G401 (cell line): ENCODE measurements at regions not wholly inside any gene's neighbourhood (a gene's known extent, or its start where the extent isn't known, plus 50 kb on each side); places are given as distances from the start of the nearest gene placed in this dataset.
"Not testable (repeated sequence)": the region's sequence is repeated elsewhere in the genome, so short reads cannot be mapped to it uniquely, and the experiment has no call there.

ENCODE experiments used
- DNase-seq: peaks from one replicate; pipeline ENCODE4 v3.0.0-alpha.2; 2015; ENCODE audit warnings: low spot score
- in situ Hi-C: cut with HindIII; loops from 2 replicates; pipeline ENCODE4 v1.10.0; 2016; ENCODE audit warnings: low sequenced_read_pairs, mixed read lengths

GRCh38 chr11:81959341-81959740 is 774.3 kb downstream of the FAM181B start:
- in situ Hi-C loops, result no loop called here
- no peak for DNase-seq

DNA sequence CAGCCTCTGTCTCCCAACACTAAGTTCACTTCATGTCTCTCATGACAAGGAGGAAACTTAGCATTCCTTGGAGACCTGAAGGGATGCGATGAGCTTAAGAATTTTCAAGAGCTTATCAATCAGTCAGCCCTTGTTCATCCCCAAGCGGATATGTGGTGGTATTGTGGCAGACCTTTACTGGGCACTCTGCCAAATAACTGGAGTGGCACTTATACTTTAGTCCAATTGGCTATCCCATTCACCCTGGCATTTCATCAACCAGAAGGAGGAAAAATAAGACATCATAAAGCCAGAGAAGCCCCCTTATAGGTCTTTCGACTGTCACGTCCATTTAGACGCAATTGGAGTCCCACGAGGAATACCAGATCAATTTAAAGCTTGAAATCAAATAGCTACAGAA is 779.4 kb downstream of the FAM181B start:
- DNase-seq, in situ Hi-C loops: not testable (repeated sequence)

- DNase-seq, result no peak
- in situ Hi-C loops, result no loop called here
Measured at GRCh38 chr11:81946831-81947230, 786.8 kb downstream of the FAM181B start.

DNA sequence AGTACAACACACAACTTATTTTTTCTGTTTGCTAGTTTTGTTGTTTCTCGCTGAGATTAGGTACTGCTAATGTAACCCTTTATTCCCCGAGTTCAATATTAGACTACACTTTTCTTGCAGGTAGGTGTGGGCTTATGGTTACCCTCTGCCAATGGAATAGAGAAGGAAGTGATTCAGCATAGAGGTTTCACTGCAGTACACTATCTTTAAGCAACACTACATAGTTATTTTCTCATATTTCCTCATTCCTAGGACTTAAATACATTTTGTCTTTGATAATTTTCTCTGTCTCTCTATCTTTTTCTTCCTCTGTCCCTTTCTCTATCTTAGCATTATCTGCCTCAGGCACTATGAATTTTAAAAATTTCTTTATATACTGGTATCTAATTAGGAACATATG is 791.0 kb downstream of the FAM181B start:
- no peak for DNase-seq
- in situ Hi-C loops, result no loop called here

DNA sequence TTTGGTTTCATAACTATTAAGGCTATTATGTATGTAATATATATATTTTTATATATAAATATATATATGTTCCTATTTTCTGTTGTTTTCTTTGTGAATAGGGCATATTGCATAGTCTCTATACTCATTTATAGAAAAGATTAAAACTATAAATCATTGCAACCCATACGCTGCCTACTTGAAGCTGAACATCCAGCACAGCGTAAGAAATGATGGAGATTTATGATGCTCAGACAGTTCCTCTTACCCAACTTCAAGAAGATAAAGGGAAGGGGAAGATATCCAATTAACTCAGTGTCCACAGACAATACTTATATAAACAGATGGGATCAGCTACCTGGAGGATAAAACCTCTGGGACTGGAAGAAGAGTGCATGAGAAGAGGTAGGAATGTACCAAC is 791.7 kb downstream of the FAM181B start:
- no peak for DNase-seq
- in situ Hi-C loops, result no loop called here

DNA sequence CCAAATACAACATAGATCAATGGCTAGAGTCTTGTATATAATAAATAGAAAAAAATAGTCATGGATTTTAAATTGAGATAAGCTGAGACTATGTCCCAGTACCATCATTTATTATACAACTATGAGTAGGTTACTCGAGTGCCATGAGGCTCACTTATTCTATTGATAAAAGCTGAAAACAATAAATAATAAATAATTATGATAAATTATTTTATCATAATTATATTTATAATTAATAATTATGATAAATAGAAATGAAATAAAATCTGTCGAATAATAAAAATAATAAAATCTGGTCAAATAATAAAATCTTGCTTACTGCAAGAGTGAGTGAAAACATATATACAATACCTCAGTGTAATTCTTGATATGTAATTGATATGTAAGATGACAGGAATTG is 801.4 kb downstream of the FAM181B start:
- no peak for DNase-seq
- in situ Hi-C loops, result no loop called here

DNA sequence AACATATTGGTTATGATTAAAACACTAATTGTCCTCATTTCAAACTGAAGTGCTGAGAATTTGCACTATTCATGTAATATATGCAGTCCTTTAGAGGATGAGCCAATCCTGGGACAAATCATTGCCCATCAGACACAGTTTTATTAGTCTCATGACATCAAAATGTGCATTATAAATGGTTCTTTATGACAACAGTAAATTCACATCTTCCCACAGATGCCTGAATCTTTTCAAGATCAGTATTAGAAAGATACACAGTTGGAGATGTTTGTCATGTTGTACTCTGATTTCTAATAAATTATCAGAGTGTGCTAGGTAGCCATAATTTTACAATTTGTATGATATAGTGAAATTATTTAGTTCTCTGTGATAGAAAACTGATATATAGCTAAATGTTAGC is 813.5 kb downstream of the FAM181B start:
- in situ Hi-C loops, result no loop called here
- no peak for DNase-seq

GRCh38 chr11:81916451-81916850 is 817.2 kb downstream of the FAM181B start:
- in situ Hi-C loops, result no loop called here
- no peak for DNase-seq

DNA sequence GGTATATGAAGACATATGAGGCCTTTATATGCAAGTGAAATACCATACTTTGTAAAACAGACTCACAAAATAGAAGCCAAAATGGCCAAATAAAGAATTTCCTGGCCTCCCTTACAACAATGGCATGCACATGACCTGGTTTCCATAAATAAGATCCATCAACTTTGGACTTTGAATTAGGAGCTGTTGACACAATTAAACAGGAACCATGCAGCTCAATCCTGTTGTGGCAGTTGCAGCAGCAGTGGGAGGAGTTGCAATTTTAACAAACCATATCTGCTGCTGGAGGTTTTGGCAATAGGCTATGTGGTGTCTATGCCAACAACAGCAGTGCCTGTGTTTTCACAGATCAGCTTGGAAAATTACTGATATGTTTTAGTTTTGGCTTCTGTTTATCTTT is 818.6 kb downstream of the FAM181B start:
- no peak for DNase-seq
- in situ Hi-C loops, result no loop called here

GRCh38 chr11:81913793-81914192 is 819.9 kb downstream of the FAM181B start:
- no peak for DNase-seq
- in situ Hi-C loops, result no loop called here

GRCh38 chr11:81907996-81908395 is 825.7 kb downstream of the FAM181B start:
- in situ Hi-C loops, result no loop called here
- DNase-seq, result no peak

DNA sequence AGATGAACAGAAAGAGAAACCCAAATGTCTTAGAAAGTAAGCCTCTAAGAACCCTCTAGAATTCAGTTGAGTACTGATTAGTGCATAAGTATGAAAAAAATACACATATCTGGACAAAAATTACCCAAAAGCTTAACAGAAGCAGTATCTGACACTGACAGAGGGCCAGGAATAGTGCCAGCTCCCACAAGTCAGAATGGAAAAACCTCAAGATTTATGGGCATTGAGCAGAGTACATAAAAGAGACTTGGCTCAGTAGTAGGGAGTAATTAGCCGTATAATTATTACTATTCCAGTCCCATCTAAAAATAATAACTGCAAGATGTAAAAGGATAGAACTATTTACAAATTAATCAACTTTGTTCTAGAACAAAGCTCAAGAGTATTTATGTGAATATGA is 834.5 kb downstream of the FAM181B start:
- in situ Hi-C loops, result no loop called here
- DNase-seq, result no peak

- DNase-seq, result no peak
- in situ Hi-C loops, result no loop called here
Measured at GRCh38 chr11:81897639-81898038, 836.0 kb downstream of the FAM181B start.

- no peak for DNase-seq
- in situ Hi-C loops, result no loop called here
Measured at GRCh38 chr11:81895258-81895657, 838.4 kb downstream of the FAM181B start.

GRCh38 chr11:81892770-81893635 is 840.7 kb downstream of the FAM181B start:
- DNase-seq, result no peak
- in situ Hi-C loops, result no loop called here

DNA sequence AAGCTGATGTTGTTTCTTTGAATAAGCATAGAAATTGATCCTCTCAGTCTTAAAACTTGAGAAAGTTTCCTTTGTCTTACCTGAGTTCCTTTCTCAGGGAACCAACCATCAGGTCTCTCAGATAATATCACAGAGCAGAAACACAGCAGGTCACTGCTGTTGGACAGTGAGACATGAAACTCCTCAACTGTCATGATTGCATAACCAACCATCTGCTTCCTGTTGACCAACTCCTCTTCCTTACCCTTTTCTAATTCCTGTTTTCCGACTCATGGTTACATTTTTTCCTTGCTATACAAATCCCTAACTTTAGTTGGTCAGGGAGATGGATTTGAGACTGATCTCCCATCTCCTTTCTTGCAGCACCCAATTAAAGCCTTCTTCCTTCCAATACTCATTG is 845.3 kb downstream of the FAM181B start:
- in situ Hi-C loops, result no loop called here
- DNase-seq, result no peak

DNA sequence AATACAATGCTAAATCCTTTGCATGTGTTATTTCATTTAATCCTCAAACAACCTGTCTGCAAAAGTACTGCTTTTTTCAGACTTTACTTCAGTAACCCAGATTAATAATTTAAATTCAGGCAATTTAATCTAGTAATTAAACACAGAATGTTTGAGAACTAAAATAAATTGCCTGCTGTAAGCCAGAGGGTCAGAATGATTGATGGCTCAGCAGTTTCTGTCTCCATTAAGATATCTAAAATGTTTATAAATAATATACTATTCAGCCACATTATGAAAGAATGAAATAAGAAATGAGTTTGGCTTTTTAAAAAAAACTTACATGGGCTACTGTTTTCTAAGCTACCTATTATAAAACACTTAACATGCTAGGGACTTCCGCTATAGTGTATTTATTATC is 846.0 kb downstream of the FAM181B start:
- in situ Hi-C loops, result no loop called here
- DNase-seq, result no peak

DNA sequence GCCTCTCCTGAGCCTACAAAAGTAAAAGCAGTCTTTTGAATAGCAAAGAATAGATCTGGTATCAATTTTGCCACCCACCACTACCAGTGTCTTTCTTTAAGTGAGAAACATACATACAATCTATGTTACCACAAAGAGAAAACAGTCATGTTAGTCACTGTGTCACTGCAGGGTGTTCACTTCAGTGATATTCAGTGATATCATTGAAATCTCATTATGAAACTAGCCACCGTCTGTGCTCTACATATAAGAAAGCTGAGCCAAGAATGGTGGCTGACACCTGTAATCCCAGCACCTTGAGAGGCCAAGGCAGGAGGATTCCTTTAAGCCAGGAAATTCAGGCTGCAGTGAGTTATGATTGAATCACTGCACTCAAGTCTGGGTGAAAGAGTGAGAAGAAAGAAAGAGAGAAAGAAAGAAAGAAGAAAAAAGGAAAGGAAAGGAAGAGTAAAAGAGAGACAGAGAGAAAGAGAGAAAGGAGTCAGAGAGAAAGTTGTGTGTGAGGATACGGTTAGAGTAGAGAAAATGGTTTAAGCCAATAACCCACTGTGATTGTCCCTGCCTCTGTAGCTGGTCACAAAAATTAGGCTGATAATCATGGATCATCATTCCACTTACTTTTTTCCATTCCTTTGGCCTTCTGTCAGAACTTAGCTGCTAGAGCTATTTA is 847.1 kb downstream of the FAM181B start:
- no peak for DNase-seq
- in situ Hi-C loops, result no loop called here

GRCh38 chr11:81874635-81875034 is 859.0 kb downstream of the FAM181B start:
- no peak for DNase-seq
- in situ Hi-C loops, result no loop called here

DNA sequence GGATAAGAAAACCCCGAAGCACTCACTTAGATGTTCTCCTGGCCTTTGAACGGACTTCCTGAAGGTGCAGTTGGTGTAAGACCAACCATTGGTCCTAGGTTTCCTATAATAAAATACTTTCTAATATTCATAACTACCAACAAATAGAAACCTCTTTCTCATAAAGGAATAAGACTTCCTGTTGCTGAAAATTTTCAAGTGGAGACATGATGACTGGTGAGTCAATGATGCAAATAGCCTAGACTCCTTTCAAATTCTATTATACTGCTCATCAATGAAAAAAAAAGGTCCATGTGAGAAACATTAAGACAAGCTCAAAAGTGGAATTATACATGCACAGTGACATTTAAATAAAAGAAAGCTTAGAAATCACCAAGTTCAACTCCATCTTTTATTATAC is 862.8 kb downstream of the FAM181B start:
- in situ Hi-C loops, result no loop called here
- no peak for DNase-seq

DNA sequence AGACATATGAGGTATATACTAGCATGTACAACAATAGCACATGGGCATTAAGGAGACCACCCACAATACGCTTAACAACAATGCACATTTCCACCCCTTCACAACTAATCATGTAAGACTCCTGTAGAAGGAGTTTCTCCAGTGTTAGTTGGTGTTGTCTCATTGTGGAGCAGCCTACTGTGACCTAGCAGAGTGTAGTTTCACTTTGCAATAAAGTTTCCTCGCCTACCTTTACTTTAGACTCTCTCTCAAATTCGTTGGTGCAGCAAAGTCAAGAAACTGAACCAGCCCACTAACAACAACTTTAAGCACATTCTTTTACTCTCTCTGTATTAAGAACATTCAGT is 863.6 kb downstream of the FAM181B start:
- no peak for DNase-seq
- in situ Hi-C loops, result no loop called here
